B cell (primary cell): ENCODE measurements at regions not wholly inside any gene's neighbourhood (a gene's known extent, or its start where the extent isn't known, plus 50 kb on each side); places are given as distances from the start of the nearest gene placed in this dataset.

Experiments
- CTCF ChIP-seq: fragments of 200-600 bp; IDR thresholded peaks from one replicate; pipeline ENCODE4 v1.8.0; 2022; ENCODE audit warnings: antibody characterized with exemption, mild to moderate bottlenecking
- EZH2 ChIP-seq: IDR thresholded peaks from 2 replicates; pipeline ENCODE4 v1.6.1; 2012; ENCODE audit warnings: borderline replicate concordance, low read depth, mild to moderate bottlenecking, moderate library complexity, low read length; ENCODE audit not compliant: insufficient read depth, poor library complexity, severe bottlenecking

GRCh38 chr11:79953629-79954028, 512.8 kb upstream of the TENM4 start:
- TF ChIP-seq CTCF: no peak
- TF ChIP-seq EZH2: no peak
